Activated CD4-positive, alpha-beta T cell treated with anti-CD3 and anti-CD28 coated beads, Interleukin-10, Interleukin-2, amounts not matched to agents 100 ng/mL and 50 ng/mL, durations not matched to agents 16 hours and 8 hours (primary cell): ENCODE measurements at regions not wholly inside any gene's neighbourhood (a gene's known extent, or its start where the extent isn't known, plus 50 kb on each side); places are given as distances from the start of the nearest gene placed in this dataset.
"Not testable (repeated sequence)": the region's sequence is repeated elsewhere in the genome, so short reads cannot be mapped to it uniquely, and the experiment has no call there.

Source experiments
- DNase-seq: peaks from one replicate; pipeline ENCODE4 v3.0.0-alpha.2; 2020

DNA sequence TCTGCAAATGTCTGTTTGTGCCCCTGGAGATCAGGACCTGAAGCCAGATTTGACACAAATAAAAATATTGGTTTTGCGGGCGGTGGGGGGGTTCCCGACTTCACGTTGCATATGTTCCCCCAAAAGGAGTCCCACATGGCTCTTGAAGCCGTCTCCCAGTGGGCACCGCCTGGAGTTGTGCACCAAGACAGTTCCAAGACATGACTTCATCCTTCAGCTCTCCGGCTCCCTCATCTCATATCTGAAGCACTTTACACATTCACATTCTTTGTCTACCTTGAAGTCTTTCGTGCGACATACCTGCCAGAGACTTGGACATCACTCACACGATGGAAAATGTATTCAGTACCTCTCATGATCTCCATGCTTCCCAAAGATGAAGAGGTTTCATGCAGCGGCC lies 362.8 kb upstream of the FOXK1 start:
- no peak for DNase-seq

- no peak for DNase-seq
Observed at GRCh38 chr7:4325732-4326131, 356.4 kb upstream of the FOXK1 start.

GRCh38 chr7:4331711-4332110 lies 350.4 kb upstream of the FOXK1 start:
- no peak for DNase-seq

- no peak for DNase-seq
Observed at GRCh38 chr7:4338556-4338955, 343.5 kb upstream of the FOXK1 start.

- no peak for DNase-seq
Observed at GRCh38 chr7:4343272-4344247, 338.5 kb upstream of the FOXK1 start.

- no peak for DNase-seq
Observed at GRCh38 chr7:4345004-4345403, 337.1 kb upstream of the FOXK1 start.

DNA sequence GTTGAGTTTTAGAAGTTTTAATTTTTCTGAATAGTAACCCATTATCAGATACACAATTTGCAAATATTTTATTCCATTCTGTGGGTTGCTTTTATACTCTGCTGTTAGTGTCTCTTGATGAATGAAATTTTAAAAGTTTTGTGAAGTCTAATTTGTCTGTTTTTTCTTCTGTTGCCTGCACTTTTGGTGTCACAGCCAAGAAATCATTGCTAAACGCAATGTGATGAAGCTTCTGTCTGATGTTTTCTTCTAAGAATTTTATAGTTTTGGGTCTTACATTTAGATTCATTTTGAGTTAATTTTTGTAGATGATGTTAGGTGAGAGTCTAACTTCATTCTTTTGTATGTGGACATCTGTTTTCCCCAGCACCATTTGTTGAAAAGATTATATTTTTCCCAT lies 330.0 kb upstream of the FOXK1 start:
- no peak for DNase-seq

DNA sequence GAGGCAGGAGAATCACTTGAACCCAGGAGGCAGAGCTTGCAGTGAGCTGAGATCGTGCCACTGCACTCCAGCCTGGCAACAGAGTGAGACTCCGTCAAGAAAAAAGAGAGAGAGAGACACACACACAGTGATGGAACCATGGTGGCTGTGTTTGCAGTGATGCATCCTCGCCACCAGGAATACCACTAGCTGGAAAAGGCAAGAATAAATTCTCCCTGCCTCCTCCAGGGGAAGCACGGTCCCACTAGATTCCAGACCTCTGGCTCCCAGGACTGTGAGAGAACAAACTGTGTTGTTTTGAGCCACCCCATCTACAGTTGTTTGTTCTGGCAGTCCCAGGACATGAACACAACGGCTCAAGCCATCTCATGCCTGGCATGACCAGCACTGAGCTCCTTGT lies 320.3 kb upstream of the FOXK1 start:
- no peak for DNase-seq

DNA sequence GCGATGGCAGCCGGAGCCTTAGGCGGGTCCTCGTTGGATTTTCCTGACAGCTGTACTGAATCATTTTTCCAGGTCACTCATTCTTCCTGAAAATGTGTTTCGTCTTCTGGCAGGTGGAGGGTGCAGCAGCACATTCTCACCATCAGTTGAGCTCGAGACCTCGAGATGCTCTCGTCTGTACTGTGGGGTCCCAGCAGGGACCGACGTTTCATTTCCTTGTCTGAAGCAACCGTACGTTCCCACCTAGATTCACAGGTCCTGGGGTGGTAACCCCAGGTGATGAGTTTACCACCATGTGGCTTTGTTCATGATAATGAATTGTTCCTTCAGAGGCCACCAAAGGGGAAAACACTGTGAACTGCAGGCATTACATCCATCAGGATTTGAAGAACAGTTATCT lies 298.5 kb upstream of the FOXK1 start:
- DNase-seq = no peak

DNA sequence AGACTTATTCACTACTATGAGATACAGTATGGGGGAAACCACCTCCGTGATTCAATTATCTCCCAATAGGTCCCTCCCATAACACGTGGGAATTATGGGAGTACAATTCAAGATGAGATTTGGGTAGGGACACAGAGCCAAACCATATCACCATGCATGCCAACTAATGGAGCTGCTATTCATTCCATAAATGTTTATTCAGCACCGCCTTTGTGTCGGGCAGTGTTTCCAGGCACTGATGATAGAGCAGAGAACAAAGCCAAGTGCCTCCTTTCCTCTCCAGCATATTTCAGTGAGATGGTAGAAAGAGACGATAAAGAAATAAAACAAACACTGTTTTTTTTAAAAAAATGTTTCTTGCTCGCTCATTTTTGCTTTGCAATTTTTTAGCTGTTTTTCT lies 295.9 kb upstream of the FOXK1 start:
- DNase-seq = no peak

GRCh38 chr7:4391103-4391502 lies 291.0 kb upstream of the FOXK1 start:
- DNase-seq = not testable (repeated sequence)

DNA sequence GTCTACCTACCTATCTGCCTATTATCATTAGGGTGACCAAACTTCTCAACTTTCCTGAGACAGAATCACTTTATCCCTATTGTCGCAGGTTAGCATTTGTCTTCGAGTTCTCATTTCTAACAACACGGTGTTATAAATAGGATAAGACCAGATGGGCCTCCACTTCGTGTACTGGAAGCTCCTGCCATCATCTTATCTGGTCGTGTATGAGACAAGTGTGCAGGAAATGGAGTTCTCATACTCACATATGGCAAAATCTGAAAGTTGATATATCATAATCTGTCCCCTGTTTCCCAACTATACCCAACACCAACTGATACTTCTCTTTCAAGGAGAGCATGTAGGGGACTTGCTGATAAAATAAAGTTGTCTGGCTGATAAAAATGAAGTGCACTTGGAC lies 287.4 kb upstream of the FOXK1 start:
- no peak for DNase-seq

DNA sequence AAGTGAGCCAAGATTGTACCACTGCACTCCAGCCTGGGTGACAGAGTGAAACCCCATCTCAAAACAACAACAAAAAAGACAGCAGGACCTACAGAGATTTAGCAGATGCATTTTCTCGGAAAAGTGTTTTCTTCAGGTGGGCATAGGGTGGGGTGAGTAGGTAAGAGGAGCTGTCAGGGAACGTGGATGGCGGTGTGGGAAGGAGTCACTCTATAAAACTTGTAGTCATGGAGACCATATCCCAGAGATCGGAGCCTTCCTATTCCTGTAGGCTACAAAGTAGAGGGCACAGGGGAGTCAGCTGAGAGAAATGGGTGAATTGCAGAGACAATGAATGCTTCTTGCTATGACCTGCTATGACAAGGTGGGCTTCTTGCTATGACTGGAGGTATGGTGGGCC lies 283.0 kb upstream of the FOXK1 start:
- DNase-seq = no peak

DNA sequence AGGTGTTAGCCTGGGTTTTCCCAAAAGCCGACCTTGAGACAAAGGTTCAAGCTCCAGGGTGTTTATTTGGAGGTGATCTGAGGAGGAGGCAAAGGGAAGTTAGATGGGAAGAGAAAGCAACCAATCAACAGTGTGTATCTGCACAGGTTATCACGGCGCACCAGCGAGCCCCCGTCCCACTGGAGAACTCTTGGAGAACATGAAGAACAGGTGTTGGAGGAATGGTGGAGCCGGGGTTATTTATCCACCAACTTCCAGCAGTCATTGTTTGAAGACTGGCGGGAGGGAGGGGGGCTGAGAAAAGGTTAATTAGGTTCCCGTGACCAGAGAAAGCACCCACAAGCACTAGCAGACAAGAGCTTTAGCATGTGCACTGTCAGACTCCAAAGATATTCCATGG lies 282.5 kb upstream of the FOXK1 start:
- DNase-seq = no peak

DNA sequence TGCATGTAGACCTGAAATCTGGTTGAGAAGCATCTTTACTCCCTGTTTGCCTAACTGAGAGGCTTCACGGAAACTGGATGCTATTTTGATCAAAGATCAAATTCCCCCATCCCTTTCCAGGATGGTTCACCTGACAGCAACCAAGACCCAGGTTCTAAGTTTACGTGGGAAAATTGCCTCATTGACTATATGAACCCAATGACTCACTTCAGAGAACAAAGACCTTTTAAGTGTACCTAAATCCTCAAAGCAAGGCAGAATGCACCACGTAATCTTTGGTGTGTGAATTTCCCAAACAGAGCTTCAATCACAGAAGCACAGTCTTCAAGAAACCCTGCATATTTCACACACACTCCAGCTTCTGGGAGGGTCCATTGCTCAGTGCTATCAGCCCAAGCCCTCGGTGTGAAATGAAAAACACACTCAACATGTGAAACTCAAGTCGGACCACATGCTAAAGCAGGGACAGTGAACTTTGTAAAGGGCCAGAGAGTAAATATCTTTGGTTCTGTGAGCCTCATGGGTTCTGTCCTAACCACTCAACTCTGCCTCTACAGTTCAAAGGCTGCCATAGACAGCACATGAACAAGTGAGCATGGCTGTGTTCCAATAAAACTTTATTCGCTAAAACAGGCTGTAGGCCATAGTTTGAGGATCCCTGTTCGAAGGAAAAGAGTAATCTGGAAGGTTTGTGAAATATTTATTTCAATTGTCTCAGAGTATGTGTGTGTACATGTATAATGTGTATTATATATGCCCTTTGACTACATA lies 275.6 kb upstream of the FOXK1 start:
- DNase-seq = no peak

DNA sequence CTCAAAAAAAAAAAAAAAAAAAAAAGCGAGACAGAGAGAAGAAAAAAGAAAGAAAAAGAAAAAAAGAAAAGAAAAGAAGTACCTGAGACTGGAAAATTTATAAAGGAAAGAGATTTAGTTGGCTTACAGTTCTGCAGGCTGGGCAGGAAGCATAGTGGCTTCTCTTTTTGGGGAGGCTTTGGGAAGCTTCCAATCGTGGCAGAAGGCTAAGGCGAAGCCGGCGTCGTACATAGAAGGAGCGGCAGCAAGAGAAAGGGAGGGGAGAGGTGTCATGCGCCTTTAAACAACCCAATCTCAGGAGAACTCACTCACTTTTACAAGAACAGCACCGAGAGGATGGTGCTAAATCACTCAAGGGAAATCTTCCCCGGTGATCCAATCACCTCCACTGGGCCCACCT lies 272.1 kb upstream of the FOXK1 start:
- DNase-seq = no peak

- no peak for DNase-seq
Observed at GRCh38 chr7:4416396-4417056, 265.6 kb upstream of the FOXK1 start.

GRCh38 chr7:4428526-4428925 lies 253.6 kb upstream of the FOXK1 start:
- no peak for DNase-seq

- DNase-seq = no peak
Observed at GRCh38 chr7:4430227-4430626, 251.9 kb upstream of the FOXK1 start.

- no peak for DNase-seq
Observed at GRCh38 chr7:4434306-4434705, 247.8 kb upstream of the FOXK1 start.

- DNase-seq = no peak
Observed at GRCh38 chr7:4436361-4436895, 245.7 kb upstream of the FOXK1 start.

DNA sequence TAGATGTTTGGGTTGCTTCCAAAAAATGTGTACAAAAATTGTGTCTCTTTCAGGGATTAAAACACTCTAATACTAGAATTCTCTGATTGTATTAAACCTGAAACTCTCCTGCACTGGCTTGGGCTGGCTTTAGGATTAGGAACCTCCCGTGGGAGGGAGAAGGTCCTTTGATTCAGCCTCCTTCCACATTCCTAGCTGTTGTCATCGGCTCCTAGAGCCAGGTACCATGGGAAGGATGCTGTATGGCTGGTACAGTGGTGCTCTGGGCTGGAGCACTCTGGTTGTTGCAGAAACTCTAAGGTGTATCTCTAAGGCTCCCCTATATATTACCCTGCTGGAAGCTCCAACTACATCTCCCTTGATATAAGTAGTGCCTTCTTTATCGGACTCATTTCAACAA lies 245.2 kb upstream of the FOXK1 start:
- no peak for DNase-seq

DNA sequence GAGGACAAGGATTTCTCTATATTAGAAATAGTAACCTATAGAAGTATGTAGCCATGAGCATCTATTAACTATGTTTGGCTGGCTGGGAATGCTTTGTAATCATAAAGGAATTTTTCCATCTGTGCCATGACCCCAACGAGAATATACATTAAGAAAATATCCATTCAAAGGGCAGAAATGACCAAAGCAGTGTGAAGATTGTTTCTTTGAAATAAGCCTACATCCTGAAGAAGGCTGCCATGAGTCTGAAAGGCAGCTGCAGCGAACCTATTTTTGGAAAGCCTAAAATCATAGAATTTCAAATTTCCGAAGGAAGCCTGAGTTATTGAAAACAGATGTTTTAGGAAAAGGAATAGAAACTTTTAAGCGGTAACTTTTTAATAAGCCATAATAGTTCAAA lies 244.2 kb upstream of the FOXK1 start:
- DNase-seq = no peak
